GM12873 (cell line): ENCODE measurements at regions not wholly inside any gene's neighbourhood (a gene's known extent, or its start where the extent isn't known, plus 50 kb on each side); places are given as distances from the start of the nearest gene placed in this dataset.
A peak's percentile ranks its signal among the peaks of the same experiment; 100 is the strongest.

Experiments used
- CTCF ChIP-seq: IDR thresholded peaks from 2 replicates; pipeline ENCODE4 v1.5.1; 2012; ENCODE audit warnings: low read depth, mild to moderate bottlenecking, moderate library complexity, low read length, control low read depth; ENCODE audit not compliant: insufficient read depth; ENCODE audit errors: missing control alignments

- TF ChIP-seq CTCF = no peak
These were observed 278.1 kb upstream of the FAR2 start for GRCh38 chr12:28870839-28871440.

- TF ChIP-seq CTCF = peak; percentile 92
These were observed 276.3 kb upstream of the FAR2 start for GRCh38 chr12:28872654-28873268.

GRCh38 chr12:28874758-28875157 is 274.3 kb upstream of the FAR2 start:
- TF ChIP-seq CTCF = no peak

DNA sequence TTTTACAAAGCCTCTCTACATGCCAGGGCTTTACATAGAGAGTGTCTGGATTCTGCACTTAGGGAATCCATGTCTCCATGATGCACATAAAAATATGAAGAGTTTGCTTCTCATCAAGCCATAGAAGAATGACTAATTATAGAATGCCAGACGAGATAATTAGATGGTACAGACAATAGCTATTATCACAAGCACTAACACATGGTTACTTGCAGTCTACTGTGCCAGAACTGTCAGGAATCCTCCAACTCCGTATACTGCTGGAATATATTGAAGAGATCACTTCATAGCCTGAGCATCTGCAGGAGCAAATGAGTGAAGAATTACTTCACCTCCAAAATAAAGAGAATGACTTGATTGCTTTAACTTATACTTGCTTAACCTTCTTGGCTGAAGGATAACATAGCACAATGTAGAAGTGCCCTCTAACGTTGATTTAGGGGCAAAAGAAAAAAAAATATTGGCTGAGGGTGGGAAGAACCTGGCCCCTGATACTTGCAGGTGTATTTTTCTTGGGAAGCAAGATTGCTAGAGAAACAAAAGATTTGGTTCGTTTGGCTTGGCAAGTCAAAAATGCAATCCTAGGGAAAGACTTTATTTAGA is 272.8 kb upstream of the FAR2 start:
- TF ChIP-seq CTCF = no peak

DNA sequence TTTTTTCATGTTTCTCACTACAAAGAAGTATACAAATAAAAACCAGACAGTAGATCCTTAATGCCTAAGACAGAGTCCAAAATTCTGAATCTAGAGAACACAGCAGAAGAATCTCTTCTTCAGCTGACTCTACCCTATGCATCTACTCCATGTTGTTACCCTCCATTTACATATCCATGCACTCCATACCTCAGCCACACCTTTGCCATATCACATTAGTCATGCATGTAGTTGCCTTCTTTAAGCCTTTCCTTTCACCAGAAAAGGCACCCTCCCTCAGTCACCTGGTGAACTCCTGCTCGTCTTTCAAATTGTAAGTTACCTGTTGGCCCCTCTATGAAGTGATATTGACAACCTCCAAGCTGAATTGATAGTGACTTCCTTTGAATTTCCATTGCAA is 271.2 kb upstream of the FAR2 start:
- no peak for TF ChIP-seq CTCF

DNA sequence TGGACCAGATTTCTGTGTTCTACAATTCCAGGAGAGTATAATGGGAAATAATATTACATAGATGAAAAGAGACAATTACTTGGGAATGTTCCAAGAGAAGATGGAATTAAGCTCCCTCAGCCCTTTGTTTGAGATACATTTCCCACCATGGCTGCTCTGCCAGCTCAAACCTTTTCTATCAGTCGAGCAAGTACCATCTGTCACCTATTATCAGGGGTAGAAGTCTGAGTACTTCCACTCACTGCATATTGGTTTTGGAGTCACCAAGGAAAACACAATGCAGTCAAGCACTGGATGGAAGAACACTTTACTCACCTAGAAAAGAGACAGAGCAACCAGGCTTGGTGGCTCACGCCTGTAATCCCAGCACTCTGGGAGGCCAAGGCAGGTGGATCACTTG is 270.4 kb upstream of the FAR2 start:
- TF ChIP-seq CTCF = no peak

DNA sequence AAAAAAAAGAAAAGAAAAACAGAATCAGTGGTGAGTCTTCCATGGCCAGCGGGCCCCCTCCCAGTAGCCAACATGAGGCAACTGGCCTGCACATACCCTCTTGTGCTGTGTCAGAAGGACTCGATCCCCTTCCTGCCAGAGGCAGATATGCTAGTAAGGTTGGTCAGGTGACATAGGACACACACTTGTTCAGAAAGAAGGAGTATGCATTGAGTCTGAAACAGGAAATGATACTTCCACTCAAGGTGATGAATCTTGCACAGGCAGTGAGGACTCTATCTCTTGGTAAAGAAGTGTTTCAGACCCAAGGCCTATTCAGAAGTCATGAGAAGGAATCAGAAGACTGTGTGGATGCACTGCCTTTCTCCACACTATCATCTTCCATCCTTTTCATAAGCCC is 269.7 kb upstream of the FAR2 start:
- no peak for TF ChIP-seq CTCF
